HG02678 (cell line): ENCODE measurements at regions not wholly inside any gene's neighbourhood (a gene's known extent, or its start where the extent isn't known, plus 50 kb on each side); places are given as distances from the start of the nearest gene placed in this dataset.
"Not testable (repeated sequence)": the region's sequence is repeated elsewhere in the genome, so short reads cannot be mapped to it uniquely, and the experiment has no call there.

ENCODE experiments used
- ATAC-seq: cut with Tn5 transposase; IDR thresholded peaks from one replicate; pipeline ENCODE4 v1.9.1; 2021; ENCODE audit warnings: mild to moderate bottlenecking, moderate library complexity; ENCODE audit not compliant: unreplicated experiment

DNA sequence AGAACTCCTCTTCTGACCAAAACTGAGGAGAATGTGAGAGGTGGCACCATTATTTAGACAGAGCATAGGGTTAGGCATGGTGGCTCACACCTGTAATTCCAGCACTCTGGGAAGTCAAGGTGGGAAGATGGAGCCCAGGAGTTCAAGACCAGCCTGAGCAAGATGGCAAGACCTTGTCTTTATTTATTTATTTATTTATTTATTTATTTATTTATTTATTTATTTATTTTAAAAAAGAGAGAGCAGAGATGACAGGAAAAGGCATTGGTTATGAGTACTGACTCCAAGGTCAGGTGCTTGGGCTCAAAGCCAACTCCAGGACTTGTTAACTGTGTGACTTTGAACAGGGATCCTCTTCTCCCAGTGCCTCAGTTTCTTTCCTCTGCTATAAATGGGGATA lies 217.7 kb downstream of the MEX3B start:
- no peak for ATAC-seq

DNA sequence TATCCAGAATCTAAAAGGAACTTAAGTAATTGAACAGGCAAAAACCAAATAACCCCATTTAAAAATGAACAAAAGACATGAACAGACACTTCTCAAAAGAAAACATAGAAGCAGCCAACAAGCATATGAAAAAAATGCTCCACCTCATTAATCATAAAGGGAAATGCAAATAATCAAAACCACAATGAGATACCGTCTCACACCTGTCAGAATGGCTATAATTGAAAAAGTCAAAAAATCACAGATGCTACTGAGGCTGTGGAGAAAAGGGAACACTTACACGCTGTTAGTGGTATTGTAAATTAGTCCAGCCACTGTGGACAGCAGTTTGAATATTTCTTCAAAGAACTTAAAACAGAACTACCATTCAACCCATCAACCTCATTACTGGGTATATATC lies 220.7 kb downstream of the MEX3B start:
- no peak for ATAC-seq

DNA sequence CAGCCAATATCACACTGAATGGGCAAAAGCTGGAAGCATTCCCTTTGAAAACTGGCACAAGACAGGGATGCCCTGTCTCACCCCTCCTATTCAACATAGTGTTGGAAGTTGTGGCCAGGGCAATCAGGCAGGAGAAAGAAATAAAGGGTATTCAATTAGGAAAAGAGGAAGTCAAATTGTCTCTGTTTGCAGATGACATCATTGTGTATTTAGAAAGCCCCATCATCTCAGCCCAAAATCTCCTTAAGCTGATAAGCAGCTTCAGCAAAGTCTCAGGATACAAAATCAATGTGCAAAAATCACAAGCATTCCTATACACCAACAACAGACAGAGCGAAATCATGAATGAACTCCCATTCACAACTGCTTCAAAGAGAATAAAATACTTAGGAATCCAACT lies 223.2 kb downstream of the MEX3B start:
- not testable (repeated sequence) for ATAC-seq

DNA sequence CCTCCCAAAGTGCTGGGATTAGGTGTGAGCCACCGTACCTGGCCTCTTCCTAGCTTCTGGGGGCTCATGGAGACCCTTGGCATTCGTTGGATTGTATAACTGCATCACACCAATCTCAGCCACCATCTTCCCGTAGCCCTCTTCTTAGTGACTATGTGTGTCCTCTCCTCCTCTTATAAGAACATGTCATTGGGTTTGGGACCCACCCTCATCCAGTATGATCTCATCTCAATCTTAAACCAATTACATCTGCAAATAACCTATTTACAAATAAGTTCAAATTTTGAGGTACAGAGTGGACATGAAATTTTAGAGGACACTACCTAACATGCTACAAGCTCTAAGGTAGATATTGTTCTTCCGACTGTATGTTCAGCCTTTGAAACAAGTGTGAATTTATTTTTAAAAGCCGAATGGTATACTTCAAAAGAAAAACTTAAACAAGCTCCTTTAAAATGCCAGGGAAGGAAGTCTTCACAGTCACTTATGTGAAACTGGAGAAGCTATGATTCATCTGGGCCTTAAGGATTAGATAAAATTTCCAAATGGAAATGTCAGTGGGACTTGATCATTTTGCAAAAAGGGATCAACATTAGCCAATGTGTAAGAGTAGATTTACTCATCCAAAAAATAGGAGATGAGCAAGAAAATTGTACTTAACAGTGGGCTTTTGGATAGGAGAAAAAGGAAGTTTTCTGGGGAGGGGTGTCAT lies 225.7 kb downstream of the MEX3B start:
- no peak for ATAC-seq

GRCh38 chr15:81814882-81815455 lies 230.8 kb downstream of the MEX3B start:
- no peak for ATAC-seq

DNA sequence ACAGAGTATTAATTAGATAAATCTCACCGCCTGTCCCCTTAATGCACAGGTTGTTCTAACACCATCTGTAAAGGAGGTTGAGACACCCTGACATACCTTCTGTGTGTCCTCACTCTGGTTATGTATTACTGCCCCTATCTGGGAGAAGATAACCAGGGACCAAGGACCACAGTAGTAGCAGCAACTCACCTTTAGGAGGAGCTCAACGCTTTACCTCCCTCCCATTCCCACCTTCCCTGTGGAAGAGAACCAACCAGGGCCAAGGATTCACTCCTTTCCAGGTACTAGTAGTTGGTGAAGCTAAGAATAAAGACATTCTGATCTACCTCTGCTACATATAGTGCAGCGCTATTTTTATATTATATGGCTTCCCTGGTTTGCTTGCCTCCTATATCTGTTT lies 232.6 kb downstream of the MEX3B start:
- ATAC-seq: no peak

DNA sequence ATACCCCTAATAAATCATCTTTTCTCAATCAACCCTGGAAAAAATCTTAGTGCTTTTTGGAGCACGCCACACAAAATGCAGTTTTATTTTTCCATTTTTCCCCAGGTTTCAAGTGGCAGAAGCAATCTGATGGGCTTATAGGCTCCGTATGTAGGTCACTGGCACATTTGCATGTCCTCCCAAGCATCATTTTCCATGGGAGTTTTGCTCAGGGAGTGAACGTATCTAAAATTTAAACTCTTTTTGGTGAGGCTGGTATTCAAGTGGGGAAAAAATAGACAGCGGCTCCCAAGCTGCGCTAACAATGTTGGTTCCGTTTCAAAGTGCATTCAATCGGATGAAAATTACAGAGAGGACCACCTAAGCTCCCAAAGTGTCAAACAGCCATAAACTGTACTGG lies 233.4 kb downstream of the MEX3B start:
- ATAC-seq: no peak

DNA sequence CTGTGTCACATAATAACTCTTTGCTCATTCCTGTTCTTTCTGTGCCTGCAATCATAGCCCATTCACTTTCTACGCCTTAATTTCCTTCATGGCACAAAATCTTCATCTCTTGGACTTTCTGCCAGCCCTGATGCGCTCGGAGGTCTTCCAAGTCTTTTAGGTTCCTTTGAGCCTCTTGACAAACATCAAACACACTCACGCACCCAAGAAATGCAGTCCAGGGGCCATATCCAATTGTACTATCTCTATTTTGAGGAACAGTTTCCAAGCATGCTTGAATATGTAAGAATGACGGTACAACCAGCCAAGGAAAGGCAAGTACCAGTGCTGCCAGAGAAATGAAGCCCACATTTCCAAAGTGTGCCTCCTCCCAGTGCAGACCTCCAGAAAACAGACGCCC lies 234.1 kb downstream of the MEX3B start:
- no peak for ATAC-seq

GRCh38 chr15:81809543-81809942 lies 236.3 kb downstream of the MEX3B start:
- ATAC-seq: no peak

GRCh38 chr15:81807806-81808205 lies 238.0 kb downstream of the MEX3B start:
- no peak for ATAC-seq

GRCh38 chr15:81807186-81807585 lies 238.6 kb downstream of the MEX3B start:
- no peak for ATAC-seq

DNA sequence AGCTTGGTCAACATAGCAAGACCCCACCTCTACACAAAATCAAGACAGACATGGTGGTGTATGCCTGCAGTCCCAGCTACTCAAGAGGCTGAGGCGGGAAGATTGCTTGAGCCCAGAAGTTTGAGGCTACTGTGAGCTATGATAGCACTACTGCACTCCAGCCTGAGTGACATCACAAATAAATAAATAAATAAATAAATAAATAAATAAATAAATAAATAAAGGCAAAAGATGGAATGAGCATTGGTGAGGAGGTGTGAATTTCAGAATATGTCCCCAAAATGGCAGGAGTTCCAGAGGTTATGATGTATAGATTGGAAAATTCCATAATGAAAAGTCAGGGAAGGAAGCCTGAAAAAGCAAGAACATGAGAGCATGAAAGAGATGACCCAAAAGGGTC lies 249.9 kb downstream of the MEX3B start:
- no peak for ATAC-seq

- ATAC-seq: no peak
Observed at GRCh38 chr15:81792646-81793045, 253.2 kb downstream of the MEX3B start.

DNA sequence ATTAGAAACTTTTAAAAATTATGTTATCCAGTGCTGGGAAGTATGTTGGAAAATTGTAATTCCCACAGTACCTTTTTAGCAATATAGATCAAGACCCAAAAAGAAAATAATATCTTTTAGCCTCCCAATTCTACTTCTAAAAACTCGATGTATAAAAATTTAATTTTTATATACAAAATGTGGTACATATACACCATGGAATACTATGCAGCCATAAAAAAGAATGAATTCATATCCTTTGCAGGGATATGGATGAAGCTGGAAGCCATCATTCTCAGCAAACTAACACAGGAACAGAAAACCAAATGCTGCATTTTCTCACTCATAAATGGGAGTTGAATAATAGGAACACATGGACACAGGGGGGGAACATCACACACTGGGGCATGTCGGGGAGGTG lies 254.5 kb downstream of the MEX3B start:
- not testable (repeated sequence) for ATAC-seq

DNA sequence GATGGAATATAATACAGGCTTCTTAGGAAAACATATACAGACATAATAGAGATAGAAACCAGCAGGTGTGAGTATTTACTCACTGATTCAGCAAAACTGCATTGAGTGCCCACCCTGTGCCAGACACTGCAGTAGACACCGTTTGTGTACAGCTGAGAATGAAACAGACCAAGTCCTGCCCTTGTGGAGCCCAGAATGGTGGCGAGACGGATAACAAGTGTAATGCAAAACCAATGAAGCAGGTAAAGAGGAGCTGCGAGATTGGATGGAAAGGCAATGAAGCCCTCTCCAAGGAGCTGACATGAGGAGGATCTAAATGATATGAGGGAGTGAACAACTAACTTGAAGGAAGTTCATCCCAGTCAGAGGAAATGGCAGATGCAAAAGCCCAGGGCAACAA lies 256.4 kb downstream of the MEX3B start:
- ATAC-seq: no peak

DNA sequence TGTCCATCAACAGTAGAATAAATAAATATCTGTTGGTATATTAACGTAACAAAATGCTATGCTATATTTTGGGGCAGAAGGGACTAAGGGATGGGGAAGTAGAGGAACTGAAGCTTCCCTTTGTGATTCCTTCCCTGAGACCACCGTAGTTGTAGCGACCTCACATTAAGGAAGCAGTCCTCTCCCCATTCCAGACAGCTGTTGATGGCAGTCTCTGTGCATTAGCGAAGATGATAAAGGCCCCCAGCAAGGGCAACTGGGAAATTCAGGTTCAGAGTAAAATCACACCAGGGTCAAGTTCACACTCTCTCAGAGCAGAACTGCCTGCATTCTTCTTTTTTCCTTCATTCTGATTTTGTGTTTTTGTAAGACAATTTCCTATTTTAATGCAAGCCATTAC lies 259.0 kb downstream of the MEX3B start:
- no peak for ATAC-seq

DNA sequence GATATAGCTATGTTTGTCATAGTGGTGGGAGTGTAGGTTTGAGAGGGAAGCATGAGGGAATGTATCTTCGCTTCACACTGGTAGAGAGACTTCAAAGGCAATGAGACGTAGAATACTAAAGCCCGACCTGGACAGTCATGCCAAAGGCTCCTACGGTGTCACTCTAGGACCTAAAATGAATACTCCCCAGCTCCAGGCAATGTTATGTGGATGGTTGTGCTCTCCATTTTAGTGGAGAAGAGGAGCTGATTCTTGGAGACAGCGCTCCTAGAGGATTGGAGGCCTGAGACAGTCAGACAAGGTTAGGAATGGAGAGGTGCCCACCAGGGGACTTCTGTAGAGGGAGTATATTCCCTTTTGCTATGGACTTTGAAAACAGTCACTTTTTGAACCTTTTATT lies 260.1 kb downstream of the MEX3B start:
- ATAC-seq: no peak

- ATAC-seq: no peak
Observed at GRCh38 chr15:81785181-81785580, 260.6 kb downstream of the MEX3B start.

DNA sequence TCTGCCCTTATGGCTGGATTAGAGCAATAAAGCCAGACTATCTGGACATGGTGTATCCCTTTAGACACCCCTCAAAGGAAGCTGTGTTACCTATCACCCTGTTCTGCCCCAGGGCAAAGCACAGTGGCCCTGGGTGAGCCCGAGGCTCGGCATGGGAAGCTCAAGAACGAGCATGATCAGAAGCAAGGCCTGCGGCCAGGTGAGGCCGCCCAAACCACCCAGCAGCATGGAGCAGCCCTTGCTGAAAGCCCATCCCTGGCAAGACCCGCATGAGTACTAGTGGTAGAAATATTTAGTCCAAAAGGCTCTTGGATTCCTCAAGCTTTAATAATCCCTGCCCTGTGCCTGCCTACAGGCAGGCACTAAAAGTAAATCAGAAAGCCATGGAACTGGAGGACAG lies 261.1 kb downstream of the MEX3B start:
- ATAC-seq: no peak

DNA sequence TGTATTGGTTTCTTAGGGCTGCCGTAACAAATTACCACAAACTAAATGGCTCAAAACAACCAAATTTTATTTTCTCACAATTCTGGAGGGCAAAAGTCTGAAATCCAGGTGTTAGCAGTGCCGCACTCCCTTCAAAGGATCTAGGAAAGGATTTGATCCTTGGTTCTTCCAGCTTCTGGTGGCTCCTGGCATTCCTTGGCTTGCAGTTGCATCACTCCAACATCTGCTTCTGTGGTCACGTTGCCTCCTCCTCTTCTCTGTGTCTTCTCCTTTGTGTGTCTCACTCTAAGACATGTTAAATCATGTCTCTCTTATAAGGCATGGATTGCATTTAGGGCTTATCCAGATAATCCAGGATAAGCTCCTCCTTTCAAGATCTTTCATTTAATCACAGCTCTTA lies 262.2 kb downstream of the MEX3B start:
- ATAC-seq: no peak

DNA sequence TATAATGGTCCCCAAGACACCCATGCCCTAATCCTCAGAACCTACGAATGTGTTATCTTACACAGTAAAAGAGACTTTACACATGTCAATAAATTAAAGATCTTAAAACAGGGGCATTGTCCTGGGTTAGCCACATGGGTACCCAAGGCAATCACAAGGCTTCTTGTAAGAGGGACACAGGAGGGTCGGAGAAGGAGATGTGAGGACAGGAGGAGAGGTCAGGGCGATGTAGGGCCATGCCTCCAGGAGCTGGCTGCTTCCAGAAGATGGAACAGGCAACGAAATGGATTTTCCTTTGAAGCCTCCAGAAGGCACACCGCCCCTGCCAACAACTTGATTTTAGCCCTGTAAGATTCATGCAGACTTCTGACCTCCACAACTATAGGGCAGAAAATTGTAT lies 262.7 kb downstream of the MEX3B start:
- no peak for ATAC-seq

DNA sequence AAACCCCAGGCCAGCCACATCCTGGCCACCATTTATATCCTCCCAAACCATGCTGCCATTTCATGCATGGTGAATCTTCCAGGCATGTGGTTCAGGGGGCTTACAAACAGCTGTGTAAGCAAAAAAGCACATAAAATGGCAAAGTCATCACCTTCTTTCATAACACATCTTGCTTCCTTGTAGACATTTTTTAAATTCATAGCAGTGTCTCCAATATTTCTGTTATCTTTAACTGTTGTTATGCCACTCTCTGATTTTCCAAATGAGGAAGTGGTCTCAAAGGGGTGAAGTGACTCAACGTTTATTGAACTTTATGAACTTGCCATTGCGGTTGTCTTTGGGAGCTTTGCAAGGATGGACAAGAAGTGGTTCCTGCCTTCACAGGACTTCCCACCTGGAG lies 264.4 kb downstream of the MEX3B start:
- no peak for ATAC-seq

GRCh38 chr15:81780966-81781365 lies 264.9 kb downstream of the MEX3B start:
- no peak for ATAC-seq
